ENCODE measurements at regions not wholly inside any gene's neighbourhood (a gene's known extent, or its start where the extent isn't known, plus 50 kb on each side); places are given as distances from the start of the nearest gene placed in this dataset.

DNA sequence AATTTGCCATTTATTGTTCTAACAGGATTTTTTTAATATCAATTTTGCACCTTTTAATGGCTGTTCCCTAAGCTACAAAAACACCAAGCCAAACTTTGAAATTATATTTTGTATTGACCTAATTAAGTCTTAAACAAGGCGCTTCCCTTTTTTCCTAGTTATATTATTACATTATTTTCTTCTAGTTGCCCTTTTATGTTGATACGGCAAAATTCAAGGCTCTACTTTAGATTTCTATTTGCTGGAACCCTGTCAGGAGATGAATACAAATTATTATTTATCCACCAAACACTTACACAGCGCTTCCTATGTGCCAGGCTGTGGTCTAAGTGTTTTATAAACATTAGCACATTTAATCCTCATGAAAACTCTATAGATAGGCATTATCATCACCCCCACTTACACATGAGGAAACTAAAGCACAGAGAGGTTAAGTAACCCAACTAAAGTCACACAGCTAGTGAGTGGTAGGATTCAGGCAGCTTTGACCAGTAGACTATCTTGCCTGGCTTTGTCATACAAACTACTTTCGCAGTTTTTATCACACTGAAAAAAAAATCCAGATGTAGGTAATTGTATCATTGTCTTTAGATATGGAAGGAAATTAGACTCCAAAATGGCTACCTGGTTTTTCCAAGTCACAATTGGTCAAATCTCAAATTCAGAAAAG, 456.5 kb downstream of the STK39 start:
- H3K9me3 ChIP-seq = no peaks in the 10 kb centered on the region
- no peak overlapping the region for H3K9ac ChIP-seq
- H4K20me1 ChIP-seq (ENCODE audit: insufficient read depth) = no peaks in the 10 kb centered on the region
- no peaks in the 10 kb centered on the region for H3F3A ChIP-seq (replicated peaks; ENCODE audit: insufficient read depth)
- H3K79me2 ChIP-seq (ENCODE audit: insufficient read depth) = no peaks in the 10 kb centered on the region
- H3K4me1 ChIP-seq (ENCODE audit: control insufficient read depth in 1 of 2, insufficient read depth in 2 of 2, low read depth in 1 of 2, low read length in 1 of 2) = peaks cover 0 to 8% of the 10 kb centered on the region in 2 experiments; a peak in 2 of 4 replicates
- H2AFZ ChIP-seq (ENCODE audit: low read depth) = no peak overlapping the region
- POLR2A ChIA-PET = no interaction called here
- TF ChIP-seq CHD2 (IDR thresholded peaks at IDR 0.05; ENCODE audit: low read length, partially characterized antibody) (no peak), NFIC (IDR thresholded peaks at IDR 0.05; ENCODE audit: borderline replicate concordance) (no peak), MEF2A (IDR thresholded peaks at IDR 0.05; ENCODE audit: borderline replicate concordance, low read depth) (no peak), SIN3A (IDR thresholded peaks at IDR 0.05; ENCODE audit: borderline replicate concordance, low read depth, low read length) (no peak), GATA2 (CRISPR knock-in tag; IDR thresholded peaks at IDR 0.05) (no peak), TAF1 (IDR thresholded peaks at IDR 0.05; ENCODE audit: borderline replicate concordance, low read depth, low read length) (no peak), RFX5 (IDR thresholded peaks at IDR 0.05; ENCODE audit: low read length) (no peak), FOXJ3 (CRISPR knock-in tag; IDR thresholded peaks at IDR 0.05) (no peak), FOSL2 (IDR thresholded peaks at IDR 0.05; ENCODE audit: borderline replicate concordance, low read depth) (no peak), ELF1 (IDR thresholded peaks at IDR 0.05) (no peak), RCOR1 (IDR thresholded peaks at IDR 0.05; ENCODE audit: low read length) (no peak), EP300 (IDR thresholded peaks at IDR 0.05; ENCODE audit: borderline replicate concordance in 1 of 2, low read depth in 1 of 2, low read length in 1 of 2) (no peak), TEAD4 (IDR thresholded peaks at IDR 0.05; ENCODE audit: borderline replicate concordance, insufficient read depth) (no peak)
- TF ChIP-seq, protein P1, sequence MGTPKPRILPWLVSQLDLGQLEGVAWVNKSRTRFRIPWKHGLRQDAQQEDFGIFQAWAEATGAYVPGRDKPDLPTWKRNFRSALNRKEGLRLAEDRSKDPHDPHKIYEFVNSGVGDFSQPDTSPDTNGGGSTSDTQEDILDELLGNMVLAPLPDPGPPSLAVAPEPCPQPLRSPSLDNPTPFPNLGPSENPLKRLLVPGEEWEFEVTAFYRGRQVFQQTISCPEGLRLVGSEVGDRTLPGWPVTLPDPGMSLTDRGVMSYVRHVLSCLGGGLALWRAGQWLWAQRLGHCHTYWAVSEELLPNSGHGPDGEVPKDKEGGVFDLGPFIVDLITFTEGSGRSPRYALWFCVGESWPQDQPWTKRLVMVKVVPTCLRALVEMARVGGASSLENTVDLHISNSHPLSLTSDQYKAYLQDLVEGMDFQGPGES (IDR thresholded peaks at IDR 0.05; ENCODE audit: low read depth, low read length) = no peak
- TF ChIP-seq, protein P2, sequence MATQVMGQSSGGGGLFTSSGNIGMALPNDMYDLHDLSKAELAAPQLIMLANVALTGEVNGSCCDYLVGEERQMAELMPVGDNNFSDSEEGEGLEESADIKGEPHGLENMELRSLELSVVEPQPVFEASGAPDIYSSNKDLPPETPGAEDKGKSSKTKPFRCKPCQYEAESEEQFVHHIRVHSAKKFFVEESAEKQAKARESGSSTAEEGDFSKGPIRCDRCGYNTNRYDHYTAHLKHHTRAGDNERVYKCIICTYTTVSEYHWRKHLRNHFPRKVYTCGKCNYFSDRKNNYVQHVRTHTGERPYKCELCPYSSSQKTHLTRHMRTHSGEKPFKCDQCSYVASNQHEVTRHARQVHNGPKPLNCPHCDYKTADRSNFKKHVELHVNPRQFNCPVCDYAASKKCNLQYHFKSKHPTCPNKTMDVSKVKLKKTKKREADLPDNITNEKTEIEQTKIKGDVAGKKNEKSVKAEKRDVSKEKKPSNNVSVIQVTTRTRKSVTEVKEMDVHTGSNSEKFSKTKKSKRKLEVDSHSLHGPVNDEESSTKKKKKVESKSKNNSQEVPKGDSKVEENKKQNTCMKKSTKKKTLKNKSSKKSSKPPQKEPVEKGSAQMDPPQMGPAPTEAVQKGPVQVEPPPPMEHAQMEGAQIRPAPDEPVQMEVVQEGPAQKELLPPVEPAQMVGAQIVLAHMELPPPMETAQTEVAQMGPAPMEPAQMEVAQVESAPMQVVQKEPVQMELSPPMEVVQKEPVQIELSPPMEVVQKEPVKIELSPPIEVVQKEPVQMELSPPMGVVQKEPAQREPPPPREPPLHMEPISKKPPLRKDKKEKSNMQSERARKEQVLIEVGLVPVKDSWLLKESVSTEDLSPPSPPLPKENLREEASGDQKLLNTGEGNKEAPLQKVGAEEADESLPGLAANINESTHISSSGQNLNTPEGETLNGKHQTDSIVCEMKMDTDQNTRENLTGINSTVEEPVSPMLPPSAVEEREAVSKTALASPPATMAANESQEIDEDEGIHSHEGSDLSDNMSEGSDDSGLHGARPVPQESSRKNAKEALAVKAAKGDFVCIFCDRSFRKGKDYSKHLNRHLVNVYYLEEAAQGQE (IDR thresholded peaks at IDR 0.05; ENCODE audit: low read depth, low read length) = no peak
- TF ChIP-seq, protein P3, sequence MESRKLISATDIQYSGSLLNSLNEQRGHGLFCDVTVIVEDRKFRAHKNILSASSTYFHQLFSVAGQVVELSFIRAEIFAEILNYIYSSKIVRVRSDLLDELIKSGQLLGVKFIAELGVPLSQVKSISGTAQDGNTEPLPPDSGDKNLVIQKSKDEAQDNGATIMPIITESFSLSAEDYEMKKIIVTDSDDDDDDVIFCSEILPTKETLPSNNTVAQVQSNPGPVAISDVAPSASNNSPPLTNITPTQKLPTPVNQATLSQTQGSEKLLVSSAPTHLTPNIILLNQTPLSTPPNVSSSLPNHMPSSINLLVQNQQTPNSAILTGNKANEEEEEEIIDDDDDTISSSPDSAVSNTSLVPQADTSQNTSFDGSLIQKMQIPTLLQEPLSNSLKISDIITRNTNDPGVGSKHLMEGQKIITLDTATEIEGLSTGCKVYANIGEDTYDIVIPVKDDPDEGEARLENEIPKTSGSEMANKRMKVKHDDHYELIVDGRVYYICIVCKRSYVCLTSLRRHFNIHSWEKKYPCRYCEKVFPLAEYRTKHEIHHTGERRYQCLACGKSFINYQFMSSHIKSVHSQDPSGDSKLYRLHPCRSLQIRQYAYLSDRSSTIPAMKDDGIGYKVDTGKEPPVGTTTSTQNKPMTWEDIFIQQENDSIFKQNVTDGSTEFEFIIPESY (IDR thresholded peaks at IDR 0.05; ENCODE audit: borderline replicate concordance, low read depth) = no peak
- H3K4me3 ChIP-seq (ENCODE audit: low read depth in 2 of 2, low read length in 1 of 2) = no peak overlapping the region
- no peak overlapping the region for H3K4me2 ChIP-seq
- WGBS (ENCODE audit: low lambda C conversion rate) = 81% methylated on average over 4 of the region's 4 CpGs
- H3K36me3 ChIP-seq (replicated peaks in 1 of 2; ENCODE audit: control insufficient read depth in 1 of 2, insufficient read depth in 2 of 2, low read length in 1 of 2) = no peaks in the 10 kb centered on the region
- no peak overlapping the region for H3K27ac ChIP-seq (ENCODE audit: low read depth in 2 of 2, low read length in 1 of 2)
- H3K27me3 ChIP-seq (ENCODE audit: insufficient read depth) = no peaks in the 10 kb centered on the region
- CTCF ChIA-PET = no interaction called here
- no peak for DNase-seq
- no peaks in the 10 kb centered on the region for H3K9me2 ChIP-seq

All from SK-N-SH (cell line).